A549 (cell line): ENCODE measurements at regions not wholly inside any gene's neighbourhood (a gene's known extent, or its start where the extent isn't known, plus 50 kb on each side); places are given as distances from the start of the nearest gene placed in this dataset.

Experiments used
- ATAC-seq, 2 experiments: fragments of 200-7000 bp in 1 of 2; fragments of >200 bp in 1 of 2; cut with Nextera tagmentation in 1 of 2; cut with Tn5 transposase in 1 of 2; 3 replicates each; pipeline versions ENCODE4 v1.8.0 to v1.9.1; 2018 to 2020; ENCODE audit warnings: mild to moderate bottlenecking in 1 of 2, moderate library complexity in 1 of 2
- CTCF ChIA-PET: fragments of 300-600 bp; sonication (Branson Sonifier 250); formaldehyde crosslinking; extraction: SDS; loops from one replicate; lab custom pipeline; 2021; ENCODE audit warnings: antibody characterized with exemption, inconsistent platforms; lab: Yijun Ruan, JAX
- POLR2A ChIA-PET: fragments of 350-600 bp; formaldehyde crosslinking; extraction: SDS; loops from one replicate; lab custom pipeline; 2021; ENCODE audit warnings: antibody characterized with exemption, inconsistent platforms; lab: Yijun Ruan, JAX
- DNase-seq, 2 experiments: peaks; one replicate each; pipeline versions ENCODE4 v3.0.0 to v3.0.0-alpha.2; 2011 to 2016; ENCODE audit warnings: low read depth in 1 of 2, low spot score in 1 of 2
- FAIRE-seq: peaks from 2 replicates; lab custom pipeline; 2011; peaks lifted over from hg19 to GRCh38; lab: Jason Lieb, UNC
- H3K27ac ChIP-seq, 2 experiments: fragments of >200 bp; sonication (Bioruptor Twin); formaldehyde crosslinking; 3 replicates each; pipeline ENCODE4 v1.5.1; 2016 to 2017
- H3K4me1 ChIP-seq: fragments of >200 bp; sonication (Bioruptor Twin); formaldehyde crosslinking; 3 replicates; pipeline ENCODE4 v1.6.1; 2016
- H3K4me2 ChIP-seq: fragments of >200 bp; sonication (Bioruptor Twin); formaldehyde crosslinking; 3 replicates; pipeline ENCODE4 v1.6.1; 2016
- H3K4me3 ChIP-seq: fragments of >200 bp; sonication (Bioruptor Twin); formaldehyde crosslinking; 3 replicates; pipeline ENCODE4 v1.5.1; 2016
- H3K9me3 ChIP-seq: fragments of >200 bp; sonication (Bioruptor Twin); formaldehyde crosslinking; 3 replicates; pipeline ENCODE4 v1.6.1; 2016
- ATOH8 ChIP-seq: fragments of 250-450 bp; sonication (Bioruptor Pico); IDR thresholded peaks from 2 replicates; pipeline ENCODE4 v1.5.0; 2020; ENCODE audit warnings: low read depth, mild to moderate bottlenecking, moderate library complexity
- CBX2 ChIP-seq: fragments of 200-600 bp; sonication (generic); IDR thresholded peaks from 2 replicates; pipeline ENCODE4 v1.6.1; 2016; ENCODE audit warnings: low read depth, mild to moderate bottlenecking, borderline replicate concordance
- CHD4 ChIP-seq: fragments of 200-600 bp; sonication (generic); IDR thresholded peaks from 2 replicates; pipeline ENCODE4 v1.6.1; 2016; ENCODE audit warnings: antibody characterized with exemption, mild to moderate bottlenecking, borderline replicate concordance
- ELK1 ChIP-seq: fragments of 150-350 bp; IDR thresholded peaks from 2 replicates; pipeline ENCODE4 v1.6.1; 2014; ENCODE audit warnings: low read depth, mild to moderate bottlenecking, low read length
- EP300 ChIP-seq, 2 experiments: fragments of >200 bp; sonication (Bioruptor Twin); formaldehyde crosslinking; IDR thresholded peaks; 2 replicates in 1 of 2; 3 replicates in 1 of 2; pipeline ENCODE4 v1.6.1; 2016 to 2017
- FOSL2 ChIP-seq, 2 experiments: fragments of 450-650 bp in 1 of 2; fragments of >200 bp in 1 of 2; sonication (Bioruptor Twin) in 1 of 2; formaldehyde crosslinking; IDR thresholded peaks; 2 replicates each; pipeline versions ENCODE4 v1.5.0 to v1.6.1; 2016 to 2020; ENCODE audit warnings: mild to moderate bottlenecking in 1 of 2, moderate library complexity in 1 of 2
- HES2 ChIP-seq: fragments of >200 bp; sonication (Bioruptor Twin); formaldehyde crosslinking; IDR thresholded peaks from 2 replicates; pipeline ENCODE4 v1.6.1; 2016
- HOXB13 ChIP-seq: fragments of 250-450 bp; sonication (Bioruptor Pico); IDR thresholded peaks from 2 replicates; pipeline ENCODE4 v1.5.0; 2020; ENCODE audit warnings: low read depth, mild to moderate bottlenecking, moderate library complexity
- JUN ChIP-seq, 2 experiments: fragments of >200 bp; sonication (Bioruptor Twin); formaldehyde crosslinking; IDR thresholded peaks; 2 replicates in 1 of 2; 3 replicates in 1 of 2; pipeline ENCODE4 v1.6.1; 2016 to 2017
- JUNB ChIP-seq: fragments of >200 bp; sonication (Bioruptor Twin); formaldehyde crosslinking; IDR thresholded peaks from 2 replicates; pipeline ENCODE4 v1.6.1; 2016
- KDM1A ChIP-seq: fragments of 200-600 bp; sonication (generic); IDR thresholded peaks from 2 replicates; pipeline ENCODE4 v1.6.1; 2016; ENCODE audit warnings: low read depth, mild to moderate bottlenecking
- NR3C1 ChIP-seq: fragments of >200 bp; sonication (Bioruptor Twin); formaldehyde crosslinking; IDR thresholded peaks from 3 replicates; pipeline ENCODE4 v1.6.1; 2017
- PHF8 ChIP-seq: fragments of 200-600 bp; sonication (generic); IDR thresholded peaks from 2 replicates; pipeline ENCODE4 v1.6.1; 2016; ENCODE audit warnings: low read depth, mild to moderate bottlenecking, antibody characterized with exemption, moderate library complexity, borderline replicate concordance
- POLR2AphosphoS2 ChIP-seq: conservative IDR thresholded peaks from 2 replicates; pipeline ENCODE4 v1.6.1; 2012; ENCODE audit warnings: low read length, improper control_type of control experiment, inconsistent platforms
- RAD21 ChIP-seq, 2 experiments: fragments of >200 bp in 1 of 2; sonication (Bioruptor Twin) in 1 of 2; formaldehyde crosslinking in 1 of 2; IDR thresholded peaks in 1 of 2; conservative IDR thresholded peaks in 1 of 2; 2 replicates in 1 of 2; 3 replicates in 1 of 2; pipeline ENCODE4 v1.6.1; 2012 to 2018; ENCODE audit warnings: inconsistent platforms in 1 of 2
- RFX5 ChIP-seq: fragments of 450-650 bp; IDR thresholded peaks from 2 replicates; pipeline ENCODE4 v1.7.1; 2014; ENCODE audit warnings: antibody characterized with exemption, mild to moderate bottlenecking, moderate library complexity
- SREBF2 ChIP-seq: fragments of 450-650 bp; IDR thresholded peaks from 2 replicates; pipeline ENCODE4 v1.6.1; 2014; ENCODE audit warnings: mild to moderate bottlenecking, moderate library complexity
- TP53 ChIP-seq: fragments of 250-450 bp; sonication (Bioruptor Pico); IDR thresholded peaks from 2 replicates; pipeline ENCODE4 v1.5.0; 2021; ENCODE audit warnings: mild to moderate bottlenecking, moderate library complexity
- ZC3H11A ChIP-seq: fragments of 450-650 bp; IDR thresholded peaks from 2 replicates; pipeline ENCODE4 v1.6.1; 2014; ENCODE audit warnings: antibody characterized with exemption, mild to moderate bottlenecking
- WGBS: methylation state at CpG from one replicate; pipeline ENCODE4 v1.1.6; 2017; ENCODE audit errors: missing lambda C conversion rate; 5-methylcytosine and 5-hydroxymethylcytosine counted together
- TF ChIP-seq, protein P1 (sequence below): IDR thresholded peaks from 2 replicates; pipeline ENCODE4 v1.6.1; 2012; ENCODE audit warnings: low read depth, borderline replicate concordance
- TF ChIP-seq, protein P2 (sequence below): fragments of 250-450 bp; sonication (Bioruptor Pico); IDR thresholded peaks from 2 replicates; pipeline ENCODE4 v1.5.0; 2021; ENCODE audit warnings: mild to moderate bottlenecking, moderate library complexity, borderline replicate concordance
- TF ChIP-seq, protein P3 (sequence below): IDR thresholded peaks from 2 replicates; pipeline ENCODE4 v1.6.1; 2012

- FAIRE-seq (no peak), DNase-seq (peak; percentile 3 to 16), ATAC-seq (peak; percentile 66 to 73; a peak in 3 of 6 replicates)
- WGBS: 17% methylated on average over 4 of the region's 4 CpGs
- CTCF ChIA-PET: no interaction called here
- Histone ChIP-seq H3K27ac (no peak overlapping the region; a peak in 1 of 6 replicates), H3K4me2 (peak overlapping the region; percentile 58), H3K9me3 (no peaks in the 10 kb centered on the region), H3K4me1 (peaks cover 10% of the 10 kb centered on the region), H3K4me3 (no peak overlapping the region)
- POLR2A ChIA-PET: no interaction called here
- TF ChIP-seq JUNB (0 out of 2 replicates have a peak, but pooled peaks have one; percentile 13), ELK1 (no peak), POLR2AphosphoS2 (no peak), FOSL2 (IDR thresholded peaks at IDR 0.05) (no peak), FOSL2 (CRISPR knock-in tag; IDR thresholded peaks at IDR 0.05) (peak; percentile 73)
Measured at GRCh38 chr21:15943009-15943666, 213.4 kb downstream of the USP25 start.

DNA sequence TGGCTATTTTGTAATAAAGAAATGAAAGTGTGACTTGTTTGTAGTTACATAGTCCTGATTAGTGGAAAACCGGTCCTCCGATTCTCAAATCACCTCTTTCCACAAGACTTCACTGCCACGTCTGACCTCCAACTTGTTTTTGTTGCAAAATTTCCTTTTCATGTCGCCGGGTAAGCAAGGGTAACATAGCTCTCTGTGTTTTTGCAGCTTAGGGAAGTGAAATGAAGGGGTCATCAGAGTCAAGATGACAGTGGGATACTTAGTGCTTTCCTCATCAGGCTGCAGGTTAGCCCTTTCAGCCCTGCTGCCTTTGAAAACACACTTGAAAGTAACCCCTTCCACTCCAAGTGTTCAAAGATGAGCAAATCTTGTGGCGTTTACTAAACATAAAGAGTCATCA is 217.9 kb downstream of the USP25 start:
- Histone ChIP-seq H3K9me3 (no peaks in the 10 kb centered on the region), H3K4me3 (no peak overlapping the region), H3K4me2 (0 out of 3 replicates have a peak overlapping the region, but pooled peaks have one; percentile 19), H3K4me1 (peaks cover 10% of the 10 kb centered on the region), H3K27ac (no peak overlapping the region)
- DNase-seq (no peak), FAIRE-seq (no peak), ATAC-seq (no peak)
- CTCF ChIA-PET: no interaction called here
- WGBS: 47% methylated on average over 6 of the region's 6 CpGs
- POLR2A ChIA-PET: no interaction called here
- TF ChIP-seq RFX5: no peak
- TF ChIP-seq, protein P1, sequence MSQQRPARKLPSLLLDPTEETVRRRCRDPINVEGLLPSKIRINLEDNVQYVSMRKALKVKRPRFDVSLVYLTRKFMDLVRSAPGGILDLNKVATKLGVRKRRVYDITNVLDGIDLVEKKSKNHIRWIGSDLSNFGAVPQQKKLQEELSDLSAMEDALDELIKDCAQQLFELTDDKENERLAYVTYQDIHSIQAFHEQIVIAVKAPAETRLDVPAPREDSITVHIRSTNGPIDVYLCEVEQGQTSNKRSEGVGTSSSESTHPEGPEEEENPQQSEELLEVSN: no peak
- TF ChIP-seq TP53: no peak
- no peak for TF ChIP-seq NR3C1
- TF ChIP-seq HOXB13 (CRISPR knock-in tag): no peak
- no peak for TF ChIP-seq CBX2
- TF ChIP-seq, protein P2, sequence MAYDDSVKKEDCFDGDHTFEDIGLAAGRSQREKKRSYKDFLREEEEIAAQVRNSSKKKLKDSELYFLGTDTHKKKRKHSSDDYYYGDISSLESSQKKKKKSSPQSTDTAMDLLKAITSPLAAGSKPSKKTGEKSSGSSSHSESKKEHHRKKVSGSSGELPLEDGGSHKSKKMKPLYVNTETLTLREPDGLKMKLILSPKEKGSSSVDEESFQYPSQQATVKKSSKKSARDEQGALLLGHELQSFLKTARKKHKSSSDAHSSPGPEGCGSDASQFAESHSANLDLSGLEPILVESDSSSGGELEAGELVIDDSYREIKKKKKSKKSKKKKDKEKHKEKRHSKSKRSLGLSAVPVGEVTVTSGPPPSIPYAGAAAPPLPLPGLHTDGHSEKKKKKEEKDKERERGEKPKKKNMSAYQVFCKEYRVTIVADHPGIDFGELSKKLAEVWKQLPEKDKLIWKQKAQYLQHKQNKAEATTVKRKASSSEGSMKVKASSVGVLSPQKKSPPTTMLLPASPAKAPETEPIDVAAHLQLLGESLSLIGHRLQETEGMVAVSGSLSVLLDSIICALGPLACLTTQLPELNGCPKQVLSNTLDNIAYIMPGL (CRISPR knock-in tag): no peak
- TF ChIP-seq EP300 (IDR thresholded peaks at IDR 0.05): no peak
- no peak for TF ChIP-seq SREBF2
- no peak for TF ChIP-seq ATOH8 (CRISPR knock-in tag)

DNA sequence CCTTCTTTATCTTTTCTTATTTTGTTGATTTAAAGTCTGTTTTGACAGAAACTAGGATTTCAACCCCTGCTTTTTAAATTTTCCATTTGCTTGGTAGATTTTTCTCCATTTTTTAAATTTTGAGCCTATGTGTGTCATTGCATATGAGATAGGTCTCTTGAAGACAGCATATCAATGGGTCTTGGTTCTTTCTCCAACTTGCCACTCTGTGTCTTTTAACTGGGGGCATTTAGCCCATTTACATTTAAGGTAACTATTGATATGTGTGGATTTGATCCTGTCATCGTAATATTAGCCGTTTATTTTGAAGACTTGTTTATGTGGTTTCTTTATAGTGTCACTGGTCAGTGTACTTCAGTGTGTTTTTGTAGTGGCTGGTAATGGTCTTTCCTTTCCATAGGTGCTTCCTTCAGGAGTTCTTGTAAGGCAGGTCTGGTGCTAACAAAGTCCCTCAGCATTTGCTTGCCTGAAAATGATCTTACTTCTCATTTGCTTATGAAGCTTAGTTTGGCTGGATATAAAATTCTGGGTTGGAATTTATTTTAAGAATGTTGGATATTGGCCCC is 223.9 kb downstream of the USP25 start:
- WGBS: 58% methylated on average over 2 of the region's 2 CpGs
- FAIRE-seq (no peak), DNase-seq (no peak), ATAC-seq (no peak)
- 0 out of 3 replicates have a peak, but pooled peaks cover 5% of the 10 kb centered on the region for H3K9me3 ChIP-seq
- no peak overlapping the region for H3K27ac ChIP-seq
- H3K4me2 ChIP-seq: no peak overlapping the region
- POLR2A ChIA-PET: no interaction called here
- H3K4me3 ChIP-seq: no peak overlapping the region
- H3K4me1 ChIP-seq: no peaks in the 10 kb centered on the region
- CTCF ChIA-PET: interaction anchor here (1.0 kb wide), 1 partner anchor 45 kb away, joined by 3 read pairs; no protein-coding TSS in a partner anchor
- TF ChIP-seq PHF8 (no peak), HES2 (no peak), JUN (IDR thresholded peaks at IDR 0.05) (no peak), CHD4 (no peak), CBX2 (no peak), RAD21 (conservative IDR thresholded peaks at IDR 0.05 in 1 of 2, IDR thresholded peaks at IDR 0.05 in 1 of 2) (no peak), ZC3H11A (no peak), KDM1A (no peak)
- TF ChIP-seq, protein P2 (CRISPR knock-in tag): no peak
- TF ChIP-seq, protein P1: no peak
- TF ChIP-seq, protein P3, sequence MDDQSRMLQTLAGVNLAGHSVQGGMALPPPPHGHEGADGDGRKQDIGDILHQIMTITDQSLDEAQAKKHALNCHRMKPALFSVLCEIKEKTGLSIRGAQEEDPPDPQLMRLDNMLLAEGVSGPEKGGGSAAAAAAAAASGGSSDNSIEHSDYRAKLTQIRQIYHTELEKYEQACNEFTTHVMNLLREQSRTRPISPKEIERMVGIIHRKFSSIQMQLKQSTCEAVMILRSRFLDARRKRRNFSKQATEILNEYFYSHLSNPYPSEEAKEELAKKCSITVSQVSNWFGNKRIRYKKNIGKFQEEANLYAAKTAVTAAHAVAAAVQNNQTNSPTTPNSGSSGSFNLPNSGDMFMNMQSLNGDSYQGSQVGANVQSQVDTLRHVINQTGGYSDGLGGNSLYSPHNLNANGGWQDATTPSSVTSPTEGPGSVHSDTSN: no peak
